HepG2 (cell line): ENCODE measurements at regions not wholly inside any gene's neighbourhood (a gene's known extent, or its start where the extent isn't known, plus 50 kb on each side); places are given as distances from the start of the nearest gene placed in this dataset.

ENCODE experiments used
- ATAC-seq: fragments of 200-7000 bp; cut with Tn5 transposase; 3 replicates; pipeline ENCODE4 v1.9.1; 2020; ENCODE audit warnings: mild to moderate bottlenecking, moderate library complexity
- BruUV-seq: library from RNA; stranded (reverse); fragments of 400-500 nt; replicated peaks from 2 replicates; lab custom pipeline; 2021; lab: Mats Ljungman, UMichigan
- CTCF ChIA-PET: fragments of 300-600 bp; formaldehyde crosslinking; extraction: SDS; loops from one replicate; lab custom pipeline; 2021; ENCODE audit warnings: low total read pairs, inconsistent platforms, low intra/inter-chr PET ratio; lab: Yijun Ruan, JAX
- POLR2A ChIA-PET: fragments of 350-600 bp; sonication (Branson Sonifier 250); formaldehyde crosslinking; loops from one replicate; lab custom pipeline; 2020; ENCODE audit warnings: antibody characterized with exemption, inconsistent platforms; lab: Yijun Ruan, JAX
- DNase-seq: peaks from one replicate; pipeline ENCODE4 v3.0.0-alpha.2; 2015; ENCODE audit warnings: low spot score
- FAIRE-seq: peaks from 3 replicates; lab custom pipeline; 2011; peaks lifted over from hg19 to GRCh38; lab: Jason Lieb, UNC
- H2AFZ ChIP-seq: one replicate; pipeline ENCODE4 v1.6.1; 2011; ENCODE audit warnings: low read length, inconsistent platforms
- H3K27ac ChIP-seq: fragments of 300-600 bp; 3 replicates; pipeline ENCODE4 v1.8.0; 2011; ENCODE audit warnings: mixed run types, mild to moderate bottlenecking, mixed read lengths, low read length, inconsistent platforms; ENCODE audit not compliant: insufficient read depth; ENCODE audit errors: extremely low read length
- H3K27me3 ChIP-seq, 2 experiments: fragments of 200-600 bp in 1 of 2; 2 replicates in 1 of 2; 3 replicates in 1 of 2; pipeline versions ENCODE4 v1.6.0 to v1.8.0; 2011; ENCODE audit warnings: low read length in 2 of 2, mild to moderate bottlenecking in 2 of 2, moderate library complexity in 2 of 2, inconsistent platforms in 1 of 2; ENCODE audit not compliant: insufficient read depth in 2 of 2, control insufficient read depth in 1 of 2
- H3K36me3 ChIP-seq, 2 experiments: fragments of 200-600 bp in 1 of 2; replicated peaks in 1 of 2; 2 replicates in 1 of 2; 3 replicates in 1 of 2; pipeline versions ENCODE4 v1.5.1 to v1.8.0; 2011; ENCODE audit warnings: low read length in 2 of 2, inconsistent platforms in 1 of 2; ENCODE audit not compliant: insufficient read depth in 2 of 2, control insufficient read depth in 1 of 2
- H3K4me1 ChIP-seq: 2 replicates; pipeline ENCODE4 v1.5.1; 2012; ENCODE audit warnings: low read length, inconsistent platforms; ENCODE audit not compliant: insufficient read depth
- H3K4me2 ChIP-seq: 2 replicates; pipeline ENCODE4 v1.6.0; 2011; ENCODE audit warnings: low read depth, low read length, inconsistent platforms
- H3K4me3 ChIP-seq, 3 experiments: fragments of 200-600 bp in 1 of 3; sonication (generic), shearing (Covaris generic) in 1 of 3; replicated peaks in 1 of 3; 2 replicates each; pipeline ENCODE4 v1.5.1; 2011 to 2016; ENCODE audit warnings: low read length in 3 of 3, inconsistent platforms in 2 of 3, low read depth in 2 of 3, mild to moderate bottlenecking in 2 of 3, control low read depth in 1 of 3, mixed read lengths in 1 of 3; ENCODE audit not compliant: insufficient read depth in 1 of 3
- H3K79me2 ChIP-seq: one replicate; pipeline ENCODE4 v1.6.1; 2011; ENCODE audit warnings: low read length, inconsistent platforms; ENCODE audit not compliant: insufficient read depth
- H3K9ac ChIP-seq: 2 replicates; pipeline ENCODE4 v1.6.0; 2011; ENCODE audit warnings: mild to moderate bottlenecking, low read depth, low read length, inconsistent platforms; ENCODE audit not compliant: insufficient read depth
- H3K9me3 ChIP-seq: 2 replicates; pipeline ENCODE4 v1.5.1; 2012; ENCODE audit warnings: mild to moderate bottlenecking, low read length
- H4K20me1 ChIP-seq: 2 replicates; pipeline ENCODE4 v1.6.0; 2011; ENCODE audit warnings: inconsistent platforms, mild to moderate bottlenecking, low read length, moderate library complexity; ENCODE audit not compliant: insufficient read depth
- ATF5 ChIP-seq: sonication (generic); formaldehyde crosslinking; IDR thresholded peaks from 2 replicates; pipeline ENCODE4 v1.4.0; 2020; ENCODE audit warnings: mild to moderate bottlenecking, low read depth, missing genetic modification reagents
- GATAD2A ChIP-seq: IDR thresholded peaks from 2 replicates; pipeline ENCODE4 v1.6.1; 2016
- GLI4 ChIP-seq: sonication (generic); formaldehyde crosslinking; IDR thresholded peaks from 2 replicates; pipeline ENCODE4 v1.5.1; 2020; ENCODE audit warnings: missing genetic modification reagents, mild to moderate bottlenecking, moderate library complexity, borderline replicate concordance
- HMGXB4 ChIP-seq, 2 experiments: sonication (generic) in 1 of 2; formaldehyde crosslinking in 1 of 2; IDR thresholded peaks; 2 replicates each; pipeline versions ENCODE4 v1.4.0 to v1.6.1; 2018 to 2020; ENCODE audit warnings: missing genetic modification reagents in 2 of 2, borderline replicate concordance in 1 of 2, low read depth in 1 of 2, mild to moderate bottlenecking in 1 of 2, missing biosample characterization in 1 of 2
- IKZF4 ChIP-seq: sonication (generic); formaldehyde crosslinking; IDR thresholded peaks from 2 replicates; pipeline ENCODE4 v1.5.1; 2020; ENCODE audit warnings: borderline replicate concordance, mild to moderate bottlenecking, low read depth, missing genetic modification reagents; ENCODE audit errors: not compliant biosample characterization
- MATR3 ChIP-seq: sonication (generic); formaldehyde crosslinking; IDR thresholded peaks from 2 replicates; pipeline ENCODE4 v1.4.0; 2020; ENCODE audit warnings: missing genetic modification reagents
- RFX5 ChIP-seq: IDR thresholded peaks from 2 replicates; pipeline ENCODE4 v1.6.1; 2011; ENCODE audit warnings: low read depth, low read length, improper control_type of control experiment
- ZBTB7B ChIP-seq: sonication (generic); formaldehyde crosslinking; IDR thresholded peaks from 2 replicates; pipeline ENCODE4 v1.4.0; 2020; ENCODE audit warnings: missing genetic modification reagents
- ZNF414 ChIP-seq: sonication (generic); formaldehyde crosslinking; IDR thresholded peaks from 2 replicates; pipeline ENCODE4 v1.5.0; 2020; ENCODE audit warnings: missing genetic modification reagents
- ZNF496 ChIP-seq: sonication (generic); formaldehyde crosslinking; IDR thresholded peaks from 2 replicates; pipeline ENCODE4 v1.8.1; 2023; ENCODE audit warnings: mild to moderate bottlenecking, moderate library complexity, missing genetic modification reagents; ENCODE audit not compliant: insufficient replicate concordance
- ZNF644 ChIP-seq: IDR thresholded peaks from 2 replicates; pipeline ENCODE4 v1.6.1; 2016; ENCODE audit warnings: low read depth
- ZNF691 ChIP-seq: sonication (generic); formaldehyde crosslinking; IDR thresholded peaks from 2 replicates; pipeline ENCODE4 v1.4.0; 2020; ENCODE audit warnings: missing genetic modification reagents, low read depth, mild to moderate bottlenecking, borderline replicate concordance
- WGBS: methylation state at CpG from one replicate; pipeline ENCODE4 v1.1.6; 2017; ENCODE audit warnings: low lambda C conversion rate; 5-methylcytosine and 5-hydroxymethylcytosine counted together
- in situ Hi-C: cut with HindIII; loops from 2 replicates; pipeline ENCODE4 v1.10.0; 2017; ENCODE audit warnings: low pct_unique_long_range_greater_than_20kb; ENCODE audit not compliant: extremely low pct_ligation_motif_present
- intact Hi-C: fragments of 100-400 bp; cut with micrococcal nuclease; formaldehyde crosslinking; loops from one replicate; pipeline ENCODE4 v1.10.0; 2022; ENCODE audit not compliant: unreplicated experiment

GRCh38 chr13:18948012-18948663 is 233.5 kb downstream of the TUBA3C start:
- H3K4me1 ChIP-seq, result no peaks in the 10 kb centered on the region
- no peak for FAIRE-seq
- intact Hi-C loops, result no loop called here
- TF ChIP-seq MATR3 (CRISPR knock-in tag), result no peak
- no peak for TF ChIP-seq ZNF644 (CRISPR knock-in tag)
- TF ChIP-seq ZBTB7B, result no peak
- no peak for TF ChIP-seq ZNF496 (CRISPR knock-in tag)
- TF ChIP-seq ATF5 (CRISPR knock-in tag), result no peak
- TF ChIP-seq ZNF691 (CRISPR knock-in tag), result no peak
- no peak for TF ChIP-seq RFX5
- TF ChIP-seq IKZF4 (CRISPR knock-in tag), result no peak
- no peak for TF ChIP-seq HMGXB4 (CRISPR knock-in tag; IDR thresholded peaks at IDR 0.05; ENCODE audit: borderline replicate concordance in 1 of 2, low read depth in 1 of 2)
- TF ChIP-seq ZNF414 (CRISPR knock-in tag), result no peak
- TF ChIP-seq GLI4 (CRISPR knock-in tag), result no peak
- TF ChIP-seq GATAD2A (CRISPR knock-in tag), result no peak
- TF ChIP-seq, all 625 proteins: peak for 0
- no TSS peak for BruUV-seq
- Histone ChIP-seq H3K36me3 (no peaks in the 10 kb centered on the region), H3K27ac (no peak overlapping the region), H3K27me3 (no peaks in the 10 kb centered on the region), H3K4me3 (no peak overlapping the region), H3K79me2 (no peaks in the 10 kb centered on the region), H3K4me2 (no peak overlapping the region), H2AFZ (no peak overlapping the region), H4K20me1 (no peaks in the 10 kb centered on the region), H3K9me3 (peaks cover 26% of the 10 kb centered on the region), H3K9ac (no peak overlapping the region)
- 4% methylated on average over 4 of the region's 5 CpGs for WGBS
- ATAC-seq (no peak), DNase-seq (no peak)
- CTCF ChIA-PET, result no interaction called here
- in situ Hi-C loops, result no loop called here
- POLR2A ChIA-PET, result no interaction called here
